DMS114 treated with DMSO at 0.1 percent for 48 hours (cell line): ENCODE measurements at regions not wholly inside any gene's neighbourhood (a gene's known extent, or its start where the extent isn't known, plus 50 kb on each side); places are given as distances from the start of the nearest gene placed in this dataset.
A peak's percentile ranks its signal among the peaks of the same experiment; 100 is the strongest.

Experiments used
- DNase-seq: peaks from one replicate; lab custom pipeline; 2025; ENCODE audit not compliant: unreplicated experiment; lab: John Stamatoyannopoulos, UW

- DNase-seq = no peak
Measured at GRCh38 chr11:126129727-126130671, 67.3 kb upstream of the CDON start.

- DNase-seq = no peak
Measured at GRCh38 chr11:126127898-126128297, 65.2 kb upstream of the CDON start.

DNA sequence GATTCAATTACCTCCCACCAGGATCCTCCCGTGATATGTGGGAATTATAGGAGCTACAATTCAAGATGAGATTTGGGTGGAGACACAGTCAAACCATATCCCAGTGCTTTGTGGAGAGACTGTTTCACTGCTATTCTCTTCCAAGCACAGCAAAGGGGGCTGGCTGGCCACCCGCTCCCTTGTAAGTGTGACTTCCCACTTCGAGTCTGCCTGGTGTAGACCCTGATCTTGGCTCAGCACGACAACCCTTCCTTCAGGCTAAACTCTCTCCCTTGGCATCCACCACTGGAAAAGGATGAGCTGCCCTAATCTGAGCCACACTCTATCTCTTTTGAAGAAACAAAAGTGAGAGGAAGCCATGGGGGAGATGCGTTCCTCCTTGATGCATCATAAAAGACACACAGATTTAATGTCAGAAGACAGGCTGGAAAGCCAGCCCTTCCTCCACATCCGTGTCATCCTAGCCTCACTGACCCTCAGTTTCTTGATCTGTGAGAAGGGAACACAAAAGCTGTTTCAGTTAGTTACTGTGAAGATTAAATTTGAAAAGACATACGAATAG, 64.7 kb upstream of the CDON start:
- no peak for DNase-seq

- no peak for DNase-seq
Measured at GRCh38 chr11:126124231-126124661, 61.6 kb upstream of the CDON start.

- DNase-seq = no peak
Measured at GRCh38 chr11:126123686-126124085, 61.0 kb upstream of the CDON start.

- DNase-seq = no peak
Measured at GRCh38 chr11:126122863-126123262, 60.2 kb upstream of the CDON start.

DNA sequence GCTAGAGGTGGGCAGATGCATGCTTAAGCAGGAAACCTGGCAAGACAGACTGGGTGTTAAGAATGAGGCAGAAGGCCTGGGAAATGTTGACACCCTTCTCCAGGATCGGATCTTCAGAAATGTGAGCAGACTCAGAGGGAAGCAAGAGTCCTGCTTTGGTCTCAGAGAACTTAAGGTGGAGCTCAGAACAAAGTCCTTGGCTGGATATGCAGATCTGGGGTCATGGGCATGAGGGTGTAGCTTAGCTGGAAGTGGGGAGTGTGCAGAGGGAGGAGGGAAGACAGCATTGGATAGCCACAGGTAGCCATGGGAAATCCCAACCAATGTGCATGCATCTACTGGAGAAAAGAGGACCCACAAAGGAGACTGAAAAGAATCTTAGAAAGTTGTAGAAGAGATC, 58.6 kb upstream of the CDON start:
- no peak for DNase-seq

- DNase-seq = no peak
Measured at GRCh38 chr11:126118806-126119205, 56.1 kb upstream of the CDON start.

- DNase-seq = peak; percentile 15
Measured at GRCh38 chr11:126115816-126116331, 53.2 kb upstream of the CDON start.

GRCh38 chr11:126115127-126115495, 52.4 kb upstream of the CDON start:
- no peak for DNase-seq

GRCh38 chr11:126114486-126115126, 51.9 kb upstream of the CDON start:
- no peak for DNase-seq

- DNase-seq = no peak
Measured at GRCh38 chr11:126113963-126114362, 51.3 kb upstream of the CDON start.

- no peak for DNase-seq
Measured at GRCh38 chr11:126113515-126113957, 50.9 kb upstream of the CDON start.

GRCh38 chr11:126113012-126113411, 50.3 kb upstream of the CDON start:
- no peak for DNase-seq

DNA sequence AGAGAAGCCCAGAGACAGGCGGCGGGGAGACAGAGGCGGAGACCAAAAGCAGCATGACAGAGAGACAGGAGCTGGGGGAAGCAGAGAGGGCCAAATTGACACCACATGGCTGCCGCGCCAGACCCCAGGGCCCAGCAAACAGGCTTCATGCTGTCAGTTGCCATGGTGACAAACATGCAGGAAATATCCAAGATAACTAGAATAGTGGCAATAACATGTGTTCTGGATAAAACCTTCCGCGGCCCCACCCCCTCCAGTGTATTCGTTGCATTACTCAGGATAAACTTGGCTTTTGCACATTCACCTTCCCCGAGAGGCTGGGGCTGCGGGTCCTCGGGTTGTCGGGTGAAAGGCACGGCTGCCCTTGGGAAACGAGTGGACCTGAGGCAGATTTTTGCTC, 49.9 kb upstream of the CDON start:
- DNase-seq = no peak
